Activated B cell treated with CpG ODN at 0.5 μM for 24 hours (primary cell): ENCODE measurements at regions not wholly inside any gene's neighbourhood (a gene's known extent, or its start where the extent isn't known, plus 50 kb on each side); places are given as distances from the start of the nearest gene placed in this dataset.

Source experiments
- ATAC-seq: fragments of 200-7000 bp; cut with Tn5 transposase; one replicate; pipeline ENCODE4 v1.10.0; 2021; ENCODE audit warnings: low read depth, mild to moderate bottlenecking, moderate library complexity
- CTCF ChIA-PET: fragments of 350-600 bp; sonication (Branson Sonifier 250); formaldehyde crosslinking; loops from one replicate; lab custom pipeline; 2021; ENCODE audit warnings: antibody characterized with exemption; lab: Charles Lee
- POLR2A ChIA-PET: fragments of 350-600 bp; sonication (Branson Sonifier 250); formaldehyde crosslinking; loops from one replicate; lab custom pipeline; 2021; ENCODE audit warnings: antibody characterized with exemption; lab: Charles Lee
- DNase-seq: peaks from one replicate; pipeline ENCODE4 v3.0.0; 2022
- H3K27ac Mint-ChIP-seq: one replicate; pipeline ENCODE4 v1.8.0; 2020; ENCODE audit warnings: mixed read lengths
- H3K27me3 Mint-ChIP-seq: one replicate; pipeline ENCODE4 v1.8.0; 2021; ENCODE audit warnings: mixed read lengths
- H3K36me3 Mint-ChIP-seq: one replicate; pipeline ENCODE4 v1.8.0; 2021; ENCODE audit warnings: low read depth, mixed read lengths
- H3K4me1 Mint-ChIP-seq: one replicate; pipeline ENCODE4 v1.8.0; 2021; ENCODE audit warnings: mixed read lengths
- H3K4me3 Mint-ChIP-seq: one replicate; pipeline ENCODE4 v1.8.0; 2020; ENCODE audit warnings: mild to moderate bottlenecking, mixed read lengths
- H3K9me3 Mint-ChIP-seq: one replicate; pipeline ENCODE4 v1.8.0; 2020; ENCODE audit warnings: mixed read lengths
- CTCF ChIP-seq: fragments of 200-600 bp; IDR thresholded peaks from one replicate; pipeline ENCODE4 v1.8.0; 2022; ENCODE audit warnings: antibody characterized with exemption, mild to moderate bottlenecking
- intact Hi-C: fragments of 100-400 bp; cut with micrococcal nuclease; formaldehyde crosslinking; loops from one replicate; pipeline ENCODE4 v1.15.1; 2024

GRCh38 chr2:107009275-107009674, 123.3 kb upstream of the ST6GAL2 start:
- no peak for ATAC-seq
- H3K27ac Mint-ChIP-seq = no peak overlapping the region
- H3K36me3 Mint-ChIP-seq = no peaks in the 10 kb centered on the region
- no peaks in the 10 kb centered on the region for H3K9me3 Mint-ChIP-seq
- no peaks in the 10 kb centered on the region for H3K4me1 Mint-ChIP-seq
- H3K4me3 Mint-ChIP-seq = no peak overlapping the region
- ChIA-PET POLR2A (no interaction called here), CTCF (no interaction called here)
- DNase-seq = no peak
- TF ChIP-seq CTCF = no peak
- intact Hi-C loops = no loop called here
- no peaks in the 10 kb centered on the region for H3K27me3 Mint-ChIP-seq

GRCh38 chr2:107012714-107013306, 126.8 kb upstream of the ST6GAL2 start:
- H3K4me1 Mint-ChIP-seq = no peaks in the 10 kb centered on the region
- ATAC-seq (no peak), DNase-seq (no peak)
- POLR2A ChIA-PET = no interaction called here
- no peak for TF ChIP-seq CTCF
- no peaks in the 10 kb centered on the region for H3K36me3 Mint-ChIP-seq
- CTCF ChIA-PET = no interaction called here
- H3K27ac Mint-ChIP-seq = no peak overlapping the region
- no peak overlapping the region for H3K4me3 Mint-ChIP-seq
- H3K27me3 Mint-ChIP-seq = no peaks in the 10 kb centered on the region
- no peaks in the 10 kb centered on the region for H3K9me3 Mint-ChIP-seq
- intact Hi-C loops = no loop called here

- Mint-ChIP-seq H3K4me1 (no peaks in the 10 kb centered on the region), H3K27me3 (no peaks in the 10 kb centered on the region), H3K9me3 (no peaks in the 10 kb centered on the region), H3K36me3 (no peaks in the 10 kb centered on the region), H3K27ac (no peak overlapping the region), H3K4me3 (no peak overlapping the region)
- CTCF ChIA-PET = no interaction called here
- POLR2A ChIA-PET = no interaction called here
- intact Hi-C loops = no loop called here
- ATAC-seq = no peak
- DNase-seq = no peak
- no peak for TF ChIP-seq CTCF
Measured at GRCh38 chr2:107013884-107014283, 127.9 kb upstream of the ST6GAL2 start.

- ChIA-PET CTCF (no interaction called here), POLR2A (no interaction called here)
- no peak for DNase-seq
- Mint-ChIP-seq H3K36me3 (no peaks in the 10 kb centered on the region), H3K27ac (no peak overlapping the region), H3K27me3 (no peaks in the 10 kb centered on the region), H3K4me1 (no peaks in the 10 kb centered on the region), H3K9me3 (no peaks in the 10 kb centered on the region), H3K4me3 (no peak overlapping the region)
- no peak for TF ChIP-seq CTCF
- intact Hi-C loops = no loop called here
- no peak for ATAC-seq
Measured at GRCh38 chr2:107018366-107018765, 132.4 kb upstream of the ST6GAL2 start.

GRCh38 chr2:107020392-107020791, 134.4 kb upstream of the ST6GAL2 start:
- no peak for ATAC-seq
- Mint-ChIP-seq H3K27ac (no peak overlapping the region), H3K27me3 (no peaks in the 10 kb centered on the region), H3K36me3 (no peaks in the 10 kb centered on the region), H3K9me3 (peaks cover 3% of the 10 kb centered on the region), H3K4me1 (no peaks in the 10 kb centered on the region), H3K4me3 (no peak overlapping the region)
- intact Hi-C loops = no loop called here
- ChIA-PET CTCF (no interaction called here), POLR2A (no interaction called here)
- TF ChIP-seq CTCF = no peak
- DNase-seq = no peak
